IMR-90 (cell line): ENCODE measurements at regions not wholly inside any gene's neighbourhood (a gene's known extent, or its start where the extent isn't known, plus 50 kb on each side); places are given as distances from the start of the nearest gene placed in this dataset.

ENCODE experiments used
- ATAC-seq: fragments of 200-7000 bp; cut with Tn5 transposase; 2 replicates; pipeline ENCODE4 v1.9.1; 2020; ENCODE audit warnings: low read depth, mild to moderate bottlenecking, moderate library complexity
- BruUV-seq: library from RNA; stranded (reverse); fragments of 400-500 nt; replicated peaks from 2 replicates; lab custom pipeline; 2021; lab: Mats Ljungman, UMichigan
- CTCF ChIA-PET: fragments of 300-600 bp; formaldehyde crosslinking; extraction: SDS; loops from one replicate; lab custom pipeline; 2021; ENCODE audit warnings: antibody characterized with exemption; lab: Yijun Ruan, JAX
- POLR2A ChIA-PET: fragments of 300-600 bp; sonication (Branson Sonifier 250); formaldehyde crosslinking; loops from one replicate; lab custom pipeline; 2022; ENCODE audit warnings: antibody characterized with exemption; ENCODE audit not compliant: unreplicated experiment; lab: Charles Lee
- DNase-seq: peaks from one replicate; pipeline ENCODE4 v3.0.0; 2013
- H2AFZ ChIP-seq: replicated peaks from 2 replicates; pipeline ENCODE3; 2013; ENCODE audit warnings: low read length, mild to moderate bottlenecking; ENCODE audit not compliant: poor library complexity
- H2AK5ac ChIP-seq: 2 replicates; pipeline ENCODE4 v1.6.1; 2013; ENCODE audit warnings: low read depth, low read length, inconsistent platforms
- H2AK9ac ChIP-seq: replicated peaks from 2 replicates; pipeline ENCODE3; 2013; ENCODE audit warnings: mild to moderate bottlenecking, low read depth, low read length, moderate library complexity; ENCODE audit not compliant: poor library complexity
- H2BK120ac ChIP-seq: 2 replicates; pipeline ENCODE4 v1.6.1; 2013; ENCODE audit warnings: low read depth, low read length, inconsistent platforms
- H2BK15ac ChIP-seq: 3 replicates; pipeline ENCODE4 v1.6.1; 2013; ENCODE audit warnings: low read depth, low read length, inconsistent platforms
- H2BK20ac ChIP-seq: 2 replicates; pipeline ENCODE4 v1.6.1; 2013; ENCODE audit warnings: low read depth, mild to moderate bottlenecking, inconsistent platforms, low read length, moderate library complexity
- H2BK5ac ChIP-seq: 2 replicates; pipeline ENCODE4 v1.6.1; 2013; ENCODE audit warnings: mild to moderate bottlenecking, low read depth, low read length, inconsistent platforms; ENCODE audit not compliant: poor library complexity, severe bottlenecking
- H3K14ac ChIP-seq: replicated peaks from 2 replicates; pipeline ENCODE4 v1.6.1; 2013; ENCODE audit warnings: low read depth, low read length, inconsistent platforms
- H3K18ac ChIP-seq: 2 replicates; pipeline ENCODE4 v1.6.1; 2013; ENCODE audit warnings: low read depth, low read length, control low read depth
- H3K23ac ChIP-seq: 2 replicates; pipeline ENCODE4 v1.6.1; 2013; ENCODE audit warnings: low read depth, low read length, inconsistent platforms
- H3K27ac ChIP-seq: 2 replicates; pipeline ENCODE4 v1.5.1; 2013; ENCODE audit warnings: mild to moderate bottlenecking, control low read depth, low read length; ENCODE audit not compliant: insufficient read depth
- H3K27me3 ChIP-seq: 2 replicates; pipeline ENCODE4 v1.6.1; 2013; ENCODE audit warnings: low read length; ENCODE audit not compliant: control insufficient read depth, insufficient read depth
- H3K36me3 ChIP-seq: 2 replicates; pipeline ENCODE4 v1.6.1; 2013; ENCODE audit warnings: low read length, mixed read lengths; ENCODE audit not compliant: control insufficient read depth, insufficient read depth
- H3K4ac ChIP-seq: 2 replicates; pipeline ENCODE4 v1.6.1; 2013; ENCODE audit warnings: low read depth, low read length, inconsistent platforms
- H3K4me1 ChIP-seq: 2 replicates; pipeline ENCODE4 v1.6.1; 2013; ENCODE audit warnings: low read length, mixed read lengths; ENCODE audit not compliant: control insufficient read depth, insufficient read depth
- H3K4me2 ChIP-seq: 2 replicates; pipeline ENCODE4 v1.6.1; 2013; ENCODE audit warnings: low read depth, mild to moderate bottlenecking, control low read depth, low read length, moderate library complexity
- H3K4me3 ChIP-seq: 2 replicates; pipeline ENCODE4 v1.5.1; 2013; ENCODE audit warnings: low read depth, mild to moderate bottlenecking, control low read depth, low read length, moderate library complexity; ENCODE audit not compliant: insufficient read depth
- H3K56ac ChIP-seq: 2 replicates; pipeline ENCODE4 v1.6.1; 2013; ENCODE audit warnings: low read length, inconsistent platforms; ENCODE audit not compliant: insufficient read depth; ENCODE audit errors: extremely low read depth
- H3K79me1 ChIP-seq, 2 experiments: 2 replicates each; pipeline ENCODE4 v1.6.1; 2013; ENCODE audit warnings: low read length in 2 of 2, inconsistent platforms in 1 of 2, low read depth in 1 of 2
- H3K9ac ChIP-seq: 2 replicates; pipeline ENCODE4 v1.6.1; 2013; ENCODE audit warnings: low read depth, low read length, control low read depth
- H3K9me1 ChIP-seq: 2 replicates; pipeline ENCODE4 v1.6.1; 2013; ENCODE audit warnings: low read length, inconsistent platforms; ENCODE audit not compliant: insufficient read depth
- H3K9me3 ChIP-seq: 2 replicates; pipeline ENCODE4 v1.6.1; 2013; ENCODE audit warnings: low read length; ENCODE audit not compliant: control insufficient read depth, insufficient read depth
- H4K20me1 ChIP-seq: 2 replicates; pipeline ENCODE4 v1.6.1; 2013; ENCODE audit warnings: low read length, inconsistent platforms; ENCODE audit not compliant: insufficient read depth
- H4K5ac ChIP-seq: 2 replicates; pipeline ENCODE4 v1.6.1; 2013; ENCODE audit warnings: mild to moderate bottlenecking, low read depth, low read length, control low read depth
- H4K8ac ChIP-seq, 2 experiments: 2 replicates each; pipeline ENCODE4 v1.6.1; 2013; ENCODE audit warnings: low read depth in 2 of 2, low read length in 2 of 2, control low read depth in 1 of 2, inconsistent platforms in 1 of 2
- H4K91ac ChIP-seq: 2 replicates; pipeline ENCODE4 v1.6.1; 2013; ENCODE audit warnings: low read depth, low read length, inconsistent platforms; ENCODE audit not compliant: insufficient read depth
- BHLHE40 ChIP-seq: fragments of 150-350 bp; IDR thresholded peaks from 2 replicates; pipeline ENCODE4 v1.6.1; 2016; ENCODE audit warnings: mild to moderate bottlenecking, low read depth, low read length
- CEBPB ChIP-seq: IDR thresholded peaks from 2 replicates; pipeline ENCODE4 v1.6.1; 2012; ENCODE audit warnings: low read depth, low read length, improper control_type of control experiment
- FOS ChIP-seq: fragments of 150-350 bp; IDR thresholded peaks from 2 replicates; pipeline ENCODE4 v1.6.1; 2016; ENCODE audit warnings: low read depth, low read length
- MAZ ChIP-seq: IDR thresholded peaks from 2 replicates; pipeline ENCODE4 v1.6.1; 2012; ENCODE audit warnings: low read depth, mild to moderate bottlenecking, low read length, improper control_type of control experiment, moderate library complexity, borderline replicate concordance
- RCOR1 ChIP-seq: IDR thresholded peaks from 2 replicates; pipeline ENCODE4 v1.6.1; 2012; ENCODE audit warnings: mild to moderate bottlenecking, low read length, improper control_type of control experiment; ENCODE audit not compliant: insufficient replicate concordance
- RFX5 ChIP-seq: IDR thresholded peaks from 2 replicates; pipeline ENCODE4 v1.8.0; 2012; ENCODE audit warnings: low read depth, mild to moderate bottlenecking, low read length, moderate library complexity
- SMC3 ChIP-seq: fragments of 150-350 bp; IDR thresholded peaks from 2 replicates; pipeline ENCODE4 v1.6.1; 2016; ENCODE audit warnings: low read depth, mild to moderate bottlenecking, antibody characterized with exemption, low read length, moderate library complexity
- WGBS, 2 experiments: methylation state at CpG; one replicate each; pipeline versions ENCODE4 v1.1.5 to v1.1.7; 2013; ENCODE audit warnings: missing lambda C conversion rate in 2 of 2; ENCODE audit not compliant: insufficient read length in 1 of 2; ENCODE audit errors: extremely low coverage in 2 of 2; 5-methylcytosine and 5-hydroxymethylcytosine counted together
- dilution Hi-C: fragments of 300-500 bp; cut with HindIII; formaldehyde crosslinking; loops from one replicate; pipeline ENCODE4 v1.14.3; 2018; ENCODE audit warnings: low sequenced_read_pairs; ENCODE audit not compliant: unreplicated experiment
- in situ Hi-C: fragments of 300-500 bp; cut with MboI; formaldehyde crosslinking; loops from 3 replicates; pipeline ENCODE4 v1.14.3; 2019; ENCODE audit warnings: low sequenced_read_pairs, inconsistent platforms, mixed read lengths
- intact Hi-C: fragments of 100-400 bp; cut with micrococcal nuclease; formaldehyde crosslinking; loops from 2 replicates; pipeline ENCODE4 v1.10.0; 2022
- TF ChIP-seq, protein P1 (sequence below): fragments of 150-350 bp; IDR thresholded peaks from 2 replicates; pipeline ENCODE4 v1.6.1; 2017; ENCODE audit warnings: mild to moderate bottlenecking, antibody characterized with exemption, low read length, low read depth

GRCh38 chr9:80437091-80437640 lies 865.4 kb downstream of the TLE4 start:
- CTCF ChIA-PET: no interaction called here

More at GRCh38 chr9:80437091-80437640, 865.4 kb downstream of the TLE4 start:
- Histone ChIP-seq H2AK5ac (no peak overlapping the region), H3K27me3 (no peaks in the 10 kb centered on the region), H3K4me1 (no peaks in the 10 kb centered on the region), H2AK9ac (no peak overlapping the region), H3K79me1 (no peaks in the 10 kb centered on the region), H3K4ac (no peak overlapping the region), H3K9ac (no peak overlapping the region), H2BK20ac (no peak overlapping the region), H4K91ac (no peak overlapping the region), H3K4me2 (no peak overlapping the region), H3K9me3 (no peaks in the 10 kb centered on the region), H2BK120ac (no peak overlapping the region), H3K27ac (no peak overlapping the region), H4K8ac (no peak overlapping the region), H2BK15ac (no peak overlapping the region), H3K14ac (no peak overlapping the region), H3K9me1 (no peaks in the 10 kb centered on the region), H3K36me3 (no peaks in the 10 kb centered on the region), H2BK5ac (no peak overlapping the region), H4K20me1 (no peaks in the 10 kb centered on the region), H2AFZ (no peak overlapping the region), H3K56ac (no peak overlapping the region), H3K18ac (no peak overlapping the region), H4K5ac (no peak overlapping the region), H3K23ac (no peak overlapping the region), H3K4me3 (no peak overlapping the region)
- POLR2A ChIA-PET: no interaction called here
- in situ Hi-C loops (no loop called here), intact Hi-C loops (no loop called here), dilution Hi-C loops (no loop called here)
- no peak for DNase-seq
- WGBS, 2 experiments: 71% methylated on average over 1 of the region's 2 CpGs; no CpG with 5 or more reads in 1 of the 2 experiments
- BruUV-seq: no TSS peak
- no peak for ATAC-seq
- no peak for TF ChIP-seq RFX5
- no peak for TF ChIP-seq BHLHE40
- TF ChIP-seq SMC3: no peak
- no peak for TF ChIP-seq RCOR1
- no peak for TF ChIP-seq MAZ
- TF ChIP-seq FOS: no peak
- TF ChIP-seq, protein P1, sequence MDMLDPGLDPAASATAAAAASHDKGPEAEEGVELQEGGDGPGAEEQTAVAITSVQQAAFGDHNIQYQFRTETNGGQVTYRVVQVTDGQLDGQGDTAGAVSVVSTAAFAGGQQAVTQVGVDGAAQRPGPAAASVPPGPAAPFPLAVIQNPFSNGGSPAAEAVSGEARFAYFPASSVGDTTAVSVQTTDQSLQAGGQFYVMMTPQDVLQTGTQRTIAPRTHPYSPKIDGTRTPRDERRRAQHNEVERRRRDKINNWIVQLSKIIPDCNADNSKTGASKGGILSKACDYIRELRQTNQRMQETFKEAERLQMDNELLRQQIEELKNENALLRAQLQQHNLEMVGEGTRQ: no peak
- TF ChIP-seq CEBPB: no peak
